GM21737 (cell line): ENCODE measurements at regions not wholly inside any gene's neighbourhood (a gene's known extent, or its start where the extent isn't known, plus 50 kb on each side); places are given as distances from the start of the nearest gene placed in this dataset.
"Not testable (repeated sequence)": the region's sequence is repeated elsewhere in the genome, so short reads cannot be mapped to it uniquely, and the experiment has no call there.

ENCODE experiments used
- ATAC-seq: cut with Tn5 transposase; IDR thresholded peaks from one replicate; pipeline ENCODE4 v1.9.1; 2021; ENCODE audit warnings: mild to moderate bottlenecking, moderate library complexity; ENCODE audit not compliant: unreplicated experiment

GRCh38 chr15:31433091-31433490 lies 106.5 kb downstream of the KLF13 start:
- ATAC-seq, result no peak

DNA sequence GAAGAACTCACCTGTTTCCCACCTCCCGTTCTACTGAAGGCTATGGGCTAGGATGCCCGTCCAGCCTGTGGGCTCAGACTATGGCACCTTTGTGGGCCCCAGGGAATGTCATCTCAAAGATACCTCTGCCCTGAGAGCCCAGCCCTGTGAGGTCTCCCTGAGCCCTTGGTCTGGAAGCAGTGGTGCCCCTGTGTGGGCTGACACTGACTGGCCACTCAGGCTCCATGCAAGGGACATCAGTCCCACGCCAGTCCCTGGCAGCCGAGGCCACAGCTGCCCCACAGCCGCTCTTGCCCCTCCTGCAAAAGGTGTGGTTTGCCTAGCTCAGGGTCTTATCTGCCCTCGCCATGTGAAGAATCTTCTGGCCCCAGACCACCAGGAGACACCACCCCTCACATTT lies 106.9 kb downstream of the KLF13 start:
- no peak for ATAC-seq

DNA sequence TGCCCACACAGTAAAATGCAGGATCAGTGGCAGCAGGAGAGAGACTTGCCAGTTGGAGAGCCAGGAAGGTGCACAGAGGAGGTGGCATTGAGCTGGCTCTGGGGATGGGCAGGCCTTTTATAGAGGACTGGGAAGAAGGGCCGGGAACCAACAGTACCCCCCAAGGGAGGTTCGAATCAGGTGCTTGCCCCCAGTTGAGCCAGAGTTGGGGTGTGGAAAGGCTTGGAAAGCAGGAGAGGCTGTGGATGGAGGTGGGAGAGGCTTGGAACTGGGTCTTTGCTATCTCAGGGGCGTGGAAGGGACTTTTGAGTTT lies 107.6 kb downstream of the KLF13 start:
- no peak for ATAC-seq

GRCh38 chr15:31434588-31435260 lies 108.1 kb downstream of the KLF13 start:
- ATAC-seq, result peak; percentile 35

DNA sequence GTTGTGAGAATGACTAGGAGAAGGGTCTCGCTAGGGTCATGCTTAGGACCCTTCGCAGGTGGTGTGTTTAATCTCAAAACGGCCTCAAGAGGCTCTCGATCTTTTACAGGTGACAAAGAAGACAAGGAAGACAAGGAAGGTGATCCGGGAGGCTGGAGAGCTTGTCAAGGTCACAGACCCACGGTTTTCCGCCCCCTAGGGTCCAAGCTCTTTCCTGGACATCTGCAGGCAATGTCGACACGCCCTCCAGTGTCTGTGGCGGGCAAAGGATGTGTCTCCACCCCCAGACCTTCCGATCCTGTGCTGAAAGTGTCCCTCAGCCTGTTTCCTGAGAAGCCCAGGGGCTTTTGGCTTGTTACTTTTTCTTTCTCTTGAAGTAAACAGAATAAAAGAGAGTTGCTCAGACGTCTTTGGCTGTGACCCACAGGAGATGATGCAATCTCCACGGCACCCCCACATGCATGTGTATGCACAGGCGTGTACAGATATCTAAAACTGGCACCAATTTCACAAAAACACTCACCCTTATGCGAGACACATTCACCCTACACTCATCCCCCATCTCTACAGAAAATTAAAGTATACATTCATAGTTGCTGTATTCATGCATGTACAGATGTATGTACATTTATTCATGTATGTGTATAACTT lies 108.8 kb downstream of the KLF13 start:
- ATAC-seq, result peak; percentile 63

DNA sequence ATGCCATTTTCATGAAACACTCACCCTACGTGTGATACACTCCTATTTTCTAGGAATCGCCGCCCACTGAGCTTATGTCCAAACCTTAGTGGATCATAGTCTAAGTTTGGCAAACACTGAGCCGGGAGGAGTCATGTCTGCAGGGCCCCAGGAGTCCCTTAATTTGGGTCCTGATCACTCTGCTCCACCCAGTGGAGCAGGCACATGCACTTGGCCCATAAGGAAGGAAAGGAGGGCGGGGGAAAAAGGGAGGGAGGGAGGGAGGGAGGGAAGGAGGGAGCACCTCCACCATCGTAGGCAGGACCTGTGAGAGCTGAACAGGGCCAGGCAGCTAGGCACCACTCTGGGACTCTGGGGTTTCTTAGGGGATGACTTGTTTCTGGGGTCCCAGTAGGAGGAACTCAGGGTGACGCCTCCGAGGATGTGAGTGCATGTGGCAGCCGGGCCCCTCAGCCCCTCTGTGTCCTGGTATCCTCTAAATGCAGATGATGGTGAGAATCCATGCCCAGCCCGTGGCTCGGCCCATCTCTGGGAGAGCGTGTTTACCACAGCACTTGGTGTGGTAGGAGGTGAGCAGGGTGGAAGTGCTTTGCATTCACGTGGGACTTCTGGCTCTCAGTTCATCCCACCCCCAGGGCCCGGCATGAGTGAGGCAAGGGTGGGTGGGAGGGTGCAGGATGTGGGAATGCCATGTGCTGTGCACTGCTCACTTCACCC lies 109.4 kb downstream of the KLF13 start:
- no peak for ATAC-seq

DNA sequence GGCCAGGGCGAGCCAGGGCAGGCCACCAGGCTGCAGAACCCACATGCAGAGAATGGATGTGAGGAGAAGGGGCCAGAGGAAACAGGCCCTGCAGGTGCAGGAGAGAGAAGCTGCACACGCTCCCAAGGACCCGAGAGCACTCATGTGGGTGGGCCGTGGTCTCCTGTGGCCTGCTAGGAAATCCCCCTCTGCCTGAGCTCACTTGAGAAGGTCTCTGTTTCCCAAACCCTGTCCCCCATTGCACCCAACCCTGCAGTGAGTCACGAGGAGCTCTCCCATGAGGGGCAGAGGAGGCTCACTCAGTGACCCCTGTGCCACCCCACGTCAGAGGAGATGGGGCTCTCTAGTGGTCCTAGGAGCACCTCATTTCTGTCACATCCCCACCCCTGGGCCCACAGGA lies 111.1 kb downstream of the KLF13 start:
- no peak for ATAC-seq

- ATAC-seq, result no peak
These were observed 112.1 kb downstream of the KLF13 start for GRCh38 chr15:31438601-31439265.

- no peak for ATAC-seq
These were observed 112.7 kb downstream of the KLF13 start for GRCh38 chr15:31439328-31439727.

GRCh38 chr15:31440216-31440615 lies 113.6 kb downstream of the KLF13 start:
- ATAC-seq, result not testable (repeated sequence)

DNA sequence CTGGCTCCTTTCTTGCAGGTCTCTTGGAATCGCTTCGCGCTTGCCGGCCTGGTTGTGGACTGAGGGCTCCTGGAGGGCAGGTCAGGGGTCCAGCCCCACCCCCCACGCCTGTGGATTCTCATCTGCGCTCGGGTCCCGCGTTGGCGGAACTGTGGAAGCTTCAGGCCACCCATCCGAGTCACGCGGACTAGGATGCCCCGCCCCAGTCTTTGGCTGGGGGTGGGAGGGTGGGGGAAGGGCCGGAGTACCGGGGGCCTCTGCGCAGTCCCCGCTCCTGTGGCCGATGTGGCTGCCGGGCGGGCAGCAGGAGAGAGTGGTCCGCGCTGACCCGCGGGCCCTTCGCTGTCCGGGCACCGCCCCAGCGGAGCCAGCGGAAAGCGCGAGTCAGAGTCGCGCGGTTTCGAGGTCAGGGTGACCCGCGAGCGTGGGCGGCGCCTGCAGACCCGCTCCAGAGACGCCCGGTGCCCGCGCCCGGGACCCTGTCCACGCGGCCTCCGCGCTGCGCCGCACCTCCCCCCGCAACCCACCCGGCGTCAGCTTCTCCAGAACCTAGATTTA lies 114.2 kb downstream of the KLF13 start:
- no peak for ATAC-seq

DNA sequence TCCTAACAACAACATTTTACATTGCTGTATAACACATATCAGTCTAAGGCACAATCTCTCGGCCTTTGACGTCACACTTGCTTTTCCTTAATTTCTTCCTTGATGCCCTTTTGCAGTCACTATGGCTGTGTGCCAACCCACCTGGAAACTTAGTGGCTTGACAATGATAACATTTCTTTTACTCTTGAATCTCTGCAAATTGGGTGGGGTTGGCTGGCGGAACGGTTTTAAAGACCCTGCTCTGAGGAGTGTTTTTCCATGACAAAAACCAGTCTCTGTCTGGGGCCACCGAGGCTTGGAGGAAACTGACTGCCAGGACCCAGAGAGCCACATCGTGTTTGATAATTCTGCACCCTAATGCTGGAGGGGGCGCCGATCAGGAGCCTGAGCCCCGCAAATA lies 115.6 kb downstream of the KLF13 start:
- ATAC-seq, result no peak

DNA sequence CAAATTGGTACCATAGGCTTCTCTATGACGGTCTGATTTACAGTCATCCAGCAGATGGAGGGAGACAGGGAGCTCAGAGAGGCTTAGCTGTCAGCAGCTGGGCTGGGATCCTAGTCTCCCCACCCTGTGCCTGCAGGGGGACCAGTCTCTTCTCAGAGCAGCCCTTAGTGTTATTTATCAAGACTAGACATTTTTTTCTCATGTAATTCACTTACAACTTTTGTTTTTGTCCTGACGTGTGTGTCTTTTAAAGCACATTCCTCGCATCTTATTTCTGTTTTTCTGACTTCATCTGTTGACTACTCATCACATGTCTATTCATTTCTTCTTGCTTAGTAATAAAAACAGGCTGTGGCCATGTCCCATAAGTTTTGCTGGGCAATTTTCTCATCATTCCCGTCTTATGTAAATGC lies 116.1 kb downstream of the KLF13 start:
- ATAC-seq, result no peak

DNA sequence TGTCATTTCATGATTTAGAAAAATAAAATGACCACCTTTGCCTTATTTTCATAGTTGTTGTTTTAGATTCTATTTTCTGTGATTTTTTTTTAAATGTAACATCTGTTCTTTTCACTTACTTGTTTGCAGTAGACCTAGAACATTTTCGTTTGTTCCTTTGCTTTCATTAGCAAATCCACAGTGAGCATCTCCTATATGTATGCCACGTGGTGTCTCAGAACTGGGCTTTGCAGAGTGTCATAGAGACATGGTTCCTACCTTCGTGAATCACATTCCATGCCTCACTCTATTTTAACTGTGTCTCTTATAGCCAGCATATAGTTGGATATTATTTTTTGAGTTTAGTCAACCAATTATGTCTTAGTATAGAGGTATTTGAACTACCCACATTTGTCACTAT lies 118.2 kb downstream of the KLF13 start:
- no peak for ATAC-seq

DNA sequence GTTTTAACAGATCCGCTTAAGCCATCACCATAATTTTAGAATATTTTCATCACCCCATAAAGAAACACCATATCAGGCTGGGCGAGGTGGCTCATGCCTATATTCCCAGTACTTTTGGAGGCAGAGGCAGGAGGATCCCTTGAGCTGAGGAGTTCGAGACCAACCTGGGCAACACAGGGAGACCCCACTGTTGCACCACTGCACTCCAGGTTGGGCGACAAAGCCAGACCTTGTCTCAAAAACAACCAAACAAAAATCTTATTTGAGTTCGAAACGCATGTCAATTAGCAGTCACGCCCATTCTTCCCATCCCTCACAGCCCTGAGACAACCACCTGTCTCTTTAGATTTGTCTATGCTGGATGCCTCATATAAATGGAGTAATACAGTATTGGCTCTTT lies 119.9 kb downstream of the KLF13 start:
- no peak for ATAC-seq

DNA sequence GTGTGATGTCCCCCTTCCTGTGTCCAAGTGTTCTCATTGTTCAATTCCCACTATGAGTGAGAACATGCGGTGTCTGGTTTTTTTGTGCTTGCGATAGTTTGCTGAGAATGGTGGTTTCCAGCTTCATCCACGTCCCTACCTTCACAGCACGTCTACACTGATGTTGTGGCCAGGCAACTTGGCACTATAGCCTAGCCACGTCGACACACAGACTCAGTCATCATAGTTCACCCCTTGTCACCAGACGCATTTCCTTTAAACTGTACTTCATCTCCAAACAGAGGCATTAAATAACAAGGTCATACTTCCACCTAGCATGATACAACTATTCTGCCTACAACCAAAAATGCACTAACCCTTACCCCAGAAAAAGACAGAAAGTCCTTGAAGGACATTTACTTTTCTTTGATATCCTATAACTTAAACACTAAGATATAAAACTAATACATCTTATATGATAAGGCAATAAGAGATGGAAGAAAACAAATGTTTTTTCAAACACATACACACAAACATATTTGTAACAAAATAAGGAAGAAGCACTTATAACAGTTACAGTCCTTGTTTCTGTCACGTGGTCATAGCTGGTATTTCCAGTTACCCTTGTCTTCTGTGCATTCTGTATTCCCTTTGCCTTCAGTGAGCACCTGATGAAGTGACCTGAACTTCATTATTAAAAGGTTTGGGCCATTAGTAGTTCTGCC lies 121.4 kb downstream of the KLF13 start:
- no peak for ATAC-seq

- ATAC-seq, result no peak
These were observed 122.0 kb downstream of the KLF13 start for GRCh38 chr15:31448635-31448979.

DNA sequence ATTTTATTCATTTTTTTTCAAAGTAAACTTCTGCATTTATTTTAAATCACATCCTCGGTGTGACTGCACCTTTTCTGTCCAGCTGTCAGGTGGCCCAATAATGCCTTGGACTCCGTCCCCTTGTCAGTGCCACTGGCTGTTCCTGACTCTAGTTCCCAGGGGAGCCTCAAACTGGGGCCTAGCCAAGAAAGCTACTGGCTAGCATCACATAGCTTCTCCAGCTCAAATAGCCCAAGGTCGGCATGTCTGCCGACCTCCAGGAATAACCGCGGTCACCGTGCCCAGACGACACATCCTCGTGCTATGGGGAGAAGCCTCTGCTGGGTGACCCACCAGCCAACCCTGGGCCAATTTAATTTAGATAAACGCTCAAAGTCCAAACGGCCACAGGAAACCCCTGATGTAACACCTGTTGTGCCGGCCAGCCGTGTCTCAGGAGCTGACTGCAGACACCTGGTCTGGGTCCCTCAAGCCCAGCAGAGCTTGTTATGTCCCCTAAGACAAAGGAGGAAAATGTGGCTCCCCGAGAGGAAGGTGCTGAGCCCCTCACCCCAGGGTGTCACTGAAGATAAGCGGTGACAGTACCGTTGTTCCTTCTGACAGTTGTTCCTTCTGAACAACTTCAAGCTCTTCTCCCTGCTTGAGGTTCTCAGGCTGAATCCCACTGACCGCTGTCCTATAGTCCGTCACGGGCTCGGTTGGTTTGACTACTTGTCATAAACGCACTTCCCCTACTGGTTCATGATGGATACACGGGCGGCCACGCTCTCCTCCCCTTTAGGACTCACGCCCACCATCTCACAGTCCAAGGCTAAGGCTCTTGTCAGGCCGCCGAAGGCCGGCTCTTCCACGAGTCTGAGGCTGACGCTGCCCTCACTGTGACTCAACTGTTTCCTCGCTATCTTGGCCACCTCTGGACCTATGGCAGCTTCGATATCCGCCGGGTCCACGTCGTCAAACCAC lies 126.2 kb downstream of the KLF13 start:
- no peak for ATAC-seq

GRCh38 chr15:31453558-31454318 lies 127.1 kb downstream of the KLF13 start:
- no peak for ATAC-seq
